Keratinocyte (primary cell): ENCODE measurements at regions not wholly inside any gene's neighbourhood (a gene's known extent, or its start where the extent isn't known, plus 50 kb on each side); places are given as distances from the start of the nearest gene placed in this dataset.

Experiments
- EZH2 ChIP-seq: IDR thresholded peaks from one replicate; pipeline ENCODE4 v1.6.1; 2012; ENCODE audit warnings: inconsistent platforms, mild to moderate bottlenecking, low read length, moderate library complexity
- TF ChIP-seq, protein P1 (sequence below), 3 experiments: IDR thresholded peaks in 1 of 3; conservative IDR thresholded peaks in 1 of 3; optimal IDR thresholded peaks in 1 of 3; 2 replicates in 2 of 3; 3 replicates in 1 of 3; pipeline versions ENCODE3 to v1.5.1; 2011; ENCODE audit warnings: low read length in 3 of 3, mild to moderate bottlenecking in 3 of 3, moderate library complexity in 2 of 3, control low read depth in 1 of 3, inconsistent platforms in 1 of 3; ENCODE audit not compliant: insufficient read depth in 2 of 3; ENCODE audit errors: extremely low read depth in 1 of 3

DNA sequence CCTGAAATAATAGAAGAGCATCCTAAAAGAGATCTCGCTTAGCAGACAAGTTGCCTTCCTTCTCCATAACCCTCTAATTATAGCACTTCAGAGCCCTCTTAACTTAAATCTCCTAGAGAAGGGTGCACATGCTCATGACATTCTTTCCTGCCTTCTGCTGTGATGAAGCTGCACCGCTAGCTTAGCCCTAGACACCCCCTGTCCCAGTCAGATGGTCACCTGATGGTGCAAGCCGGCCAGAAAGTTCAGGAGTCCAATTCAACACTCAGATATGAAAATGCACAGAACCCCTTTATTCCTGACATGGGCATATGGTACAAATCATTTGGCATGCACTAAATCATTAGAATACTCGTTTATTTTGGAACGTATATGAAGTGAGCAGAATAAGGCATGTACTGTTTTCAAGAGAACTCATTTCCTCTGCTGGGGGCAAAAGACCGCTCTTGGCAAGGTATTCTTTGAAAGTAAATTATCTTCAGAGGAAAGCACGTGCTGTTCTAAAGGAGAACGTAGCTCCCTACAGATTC is 420.4 kb upstream of the PROK2 start:
- TF ChIP-seq, protein P1, sequence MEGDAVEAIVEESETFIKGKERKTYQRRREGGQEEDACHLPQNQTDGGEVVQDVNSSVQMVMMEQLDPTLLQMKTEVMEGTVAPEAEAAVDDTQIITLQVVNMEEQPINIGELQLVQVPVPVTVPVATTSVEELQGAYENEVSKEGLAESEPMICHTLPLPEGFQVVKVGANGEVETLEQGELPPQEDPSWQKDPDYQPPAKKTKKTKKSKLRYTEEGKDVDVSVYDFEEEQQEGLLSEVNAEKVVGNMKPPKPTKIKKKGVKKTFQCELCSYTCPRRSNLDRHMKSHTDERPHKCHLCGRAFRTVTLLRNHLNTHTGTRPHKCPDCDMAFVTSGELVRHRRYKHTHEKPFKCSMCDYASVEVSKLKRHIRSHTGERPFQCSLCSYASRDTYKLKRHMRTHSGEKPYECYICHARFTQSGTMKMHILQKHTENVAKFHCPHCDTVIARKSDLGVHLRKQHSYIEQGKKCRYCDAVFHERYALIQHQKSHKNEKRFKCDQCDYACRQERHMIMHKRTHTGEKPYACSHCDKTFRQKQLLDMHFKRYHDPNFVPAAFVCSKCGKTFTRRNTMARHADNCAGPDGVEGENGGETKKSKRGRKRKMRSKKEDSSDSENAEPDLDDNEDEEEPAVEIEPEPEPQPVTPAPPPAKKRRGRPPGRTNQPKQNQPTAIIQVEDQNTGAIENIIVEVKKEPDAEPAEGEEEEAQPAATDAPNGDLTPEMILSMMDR (optimal IDR thresholded peaks at IDR 0.05 in 1 of 3, IDR thresholded peaks at IDR 0.05 in 1 of 3, conservative IDR thresholded peaks at IDR 0.05 in 1 of 3; ENCODE audit: extremely low read depth in 1 of 3, insufficient read depth in 2 of 3, low read length in 3 of 3): no peak
- no peak for TF ChIP-seq EZH2
